Spinal cord (tissue), 9 donors: ENCODE measurements at regions not wholly inside any gene's neighbourhood (a gene's known extent, or its start where the extent isn't known, plus 50 kb on each side); places are given as distances from the start of the nearest gene placed in this dataset.
"Not testable (repeated sequence)": the region's sequence is repeated elsewhere in the genome, so short reads cannot be mapped to it uniquely, and the experiment has no call there.

Experiments used
- DNase-seq, 6 donors: peaks; one replicate each; pipeline versions ENCODE4 v3.0.0 to v3.0.0-alpha.2; 2013 to 2015; ENCODE audit warnings: low spot score in 6 of 6, low read depth in 4 of 6
- H3K27ac ChIP-seq: one replicate; pipeline ENCODE4 v1.5.1; 2013; ENCODE audit warnings: low read depth, low read length, control low read depth
- H3K27me3 ChIP-seq: one replicate; pipeline ENCODE4 v1.6.1; 2013; ENCODE audit warnings: low read length; ENCODE audit not compliant: control insufficient read depth, insufficient read depth
- H3K36me3 ChIP-seq: one replicate; pipeline ENCODE4 v1.6.1; 2013; ENCODE audit warnings: low read length; ENCODE audit not compliant: control insufficient read depth, insufficient read depth
- H3K4me1 ChIP-seq: one replicate; pipeline ENCODE4 v1.6.1; 2013; ENCODE audit warnings: low read length; ENCODE audit not compliant: control insufficient read depth, insufficient read depth
- H3K4me3 ChIP-seq: one replicate; pipeline ENCODE4 v1.5.1; 2013; ENCODE audit warnings: low read depth, low read length, control low read depth
- H3K9me3 ChIP-seq: one replicate; pipeline ENCODE4 v1.6.1; 2013; ENCODE audit warnings: low read length; ENCODE audit not compliant: control insufficient read depth, insufficient read depth
- WGBS: methylation state at CpG from one replicate; pipeline ENCODE4 v1.1.5; 2013; ENCODE audit warnings: missing lambda C conversion rate; ENCODE audit not compliant: insufficient coverage; 5-methylcytosine and 5-hydroxymethylcytosine counted together
- donor health status: healthy.

DNA sequence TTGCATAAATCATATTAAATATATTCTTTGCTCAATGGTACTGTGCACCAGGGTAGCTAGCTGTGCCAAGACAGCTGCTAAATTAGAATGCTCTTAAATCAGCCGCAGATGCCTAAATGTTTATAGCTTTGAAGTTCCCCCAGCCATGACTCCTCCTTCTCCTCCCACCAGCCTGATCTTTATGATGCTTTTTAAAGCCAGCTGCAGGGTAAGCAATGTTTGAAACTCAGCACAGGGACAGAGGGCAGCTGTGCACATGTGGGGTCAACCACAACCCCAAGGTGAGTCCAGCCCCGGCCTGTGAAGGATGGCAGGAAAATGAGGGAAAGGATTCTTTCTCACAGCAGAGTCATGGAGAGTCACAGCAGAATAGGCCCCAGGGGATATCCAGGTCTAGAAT lies 635.7 kb downstream of the UQCRFS1 start:
- Histone ChIP-seq H3K27me3 (no peaks in the 10 kb centered on the region), H3K27ac (no peak overlapping the region), H3K9me3 (no peaks in the 10 kb centered on the region), H3K4me3 (no peak overlapping the region), H3K4me1 (peaks cover 4% of the 10 kb centered on the region), H3K36me3 (no peaks in the 10 kb centered on the region)
- WGBS = 42% methylated on average over 2 of the region's 2 CpGs
- peak in 2 of 6 donors; percentile 14 to 74 for DNase-seq

DNA sequence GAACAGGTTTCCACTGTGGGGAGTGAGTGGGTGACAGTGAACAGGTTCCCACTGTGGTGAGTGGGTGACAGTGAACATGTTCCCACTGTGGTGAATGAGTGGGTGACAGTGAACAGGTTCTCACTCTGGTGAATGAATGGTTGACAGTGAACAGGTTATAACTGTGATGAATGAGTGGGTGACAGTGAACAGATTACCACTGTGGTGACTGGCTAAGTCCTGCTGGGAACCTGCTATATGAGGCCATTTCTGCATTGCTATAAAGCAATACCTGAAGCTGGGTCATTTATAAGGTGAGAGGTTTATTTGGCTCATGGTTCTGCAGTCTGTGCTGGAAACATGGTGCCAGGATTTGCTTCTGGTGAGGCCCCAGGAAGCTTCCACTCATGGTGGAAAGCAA lies 637.1 kb downstream of the UQCRFS1 start:
- no peak overlapping the region for H3K4me3 ChIP-seq
- peaks cover 4% of the 10 kb centered on the region for H3K4me1 ChIP-seq
- H3K27me3 ChIP-seq = no peaks in the 10 kb centered on the region
- no peak for DNase-seq
- H3K27ac ChIP-seq = no peak overlapping the region
- H3K9me3 ChIP-seq = no peaks in the 10 kb centered on the region
- no peaks in the 10 kb centered on the region for H3K36me3 ChIP-seq

DNA sequence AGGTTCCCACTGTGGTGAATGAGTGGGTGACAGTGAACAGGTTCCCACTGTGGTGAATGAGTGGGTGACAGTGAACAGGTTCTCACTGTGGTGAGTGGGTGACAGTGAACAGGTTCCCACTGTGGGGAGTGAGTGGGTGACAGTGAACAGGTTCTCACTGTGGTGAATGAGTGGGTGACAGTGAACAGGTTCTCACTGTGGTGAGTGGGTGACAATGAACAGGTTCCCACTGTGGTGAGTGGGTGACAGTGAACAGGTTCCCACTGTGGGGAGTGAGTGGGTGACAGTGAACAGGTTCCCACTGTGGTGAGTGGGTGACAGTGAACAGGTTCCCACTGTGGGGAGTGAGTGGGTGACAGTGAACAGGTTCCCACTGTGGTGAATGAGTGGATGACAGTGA lies 637.6 kb downstream of the UQCRFS1 start:
- not testable (repeated sequence) for H3K4me1 ChIP-seq, H3K27me3 ChIP-seq, DNase-seq, H3K4me3 ChIP-seq, H3K36me3 ChIP-seq, H3K9me3 ChIP-seq, H3K27ac ChIP-seq

- no peak for DNase-seq
- H3K27me3 ChIP-seq = no peaks in the 10 kb centered on the region
- H3K9me3 ChIP-seq = no peaks in the 10 kb centered on the region
- no peaks in the 10 kb centered on the region for H3K36me3 ChIP-seq
- 93% methylated on average over 3 of the region's 4 CpGs for WGBS
- H3K4me3 ChIP-seq = no peak overlapping the region
- no peak overlapping the region for H3K27ac ChIP-seq
- peaks cover 4% of the 10 kb centered on the region for H3K4me1 ChIP-seq
Observed at GRCh38 chr19:28574212-28574611, 638.7 kb downstream of the UQCRFS1 start.

DNA sequence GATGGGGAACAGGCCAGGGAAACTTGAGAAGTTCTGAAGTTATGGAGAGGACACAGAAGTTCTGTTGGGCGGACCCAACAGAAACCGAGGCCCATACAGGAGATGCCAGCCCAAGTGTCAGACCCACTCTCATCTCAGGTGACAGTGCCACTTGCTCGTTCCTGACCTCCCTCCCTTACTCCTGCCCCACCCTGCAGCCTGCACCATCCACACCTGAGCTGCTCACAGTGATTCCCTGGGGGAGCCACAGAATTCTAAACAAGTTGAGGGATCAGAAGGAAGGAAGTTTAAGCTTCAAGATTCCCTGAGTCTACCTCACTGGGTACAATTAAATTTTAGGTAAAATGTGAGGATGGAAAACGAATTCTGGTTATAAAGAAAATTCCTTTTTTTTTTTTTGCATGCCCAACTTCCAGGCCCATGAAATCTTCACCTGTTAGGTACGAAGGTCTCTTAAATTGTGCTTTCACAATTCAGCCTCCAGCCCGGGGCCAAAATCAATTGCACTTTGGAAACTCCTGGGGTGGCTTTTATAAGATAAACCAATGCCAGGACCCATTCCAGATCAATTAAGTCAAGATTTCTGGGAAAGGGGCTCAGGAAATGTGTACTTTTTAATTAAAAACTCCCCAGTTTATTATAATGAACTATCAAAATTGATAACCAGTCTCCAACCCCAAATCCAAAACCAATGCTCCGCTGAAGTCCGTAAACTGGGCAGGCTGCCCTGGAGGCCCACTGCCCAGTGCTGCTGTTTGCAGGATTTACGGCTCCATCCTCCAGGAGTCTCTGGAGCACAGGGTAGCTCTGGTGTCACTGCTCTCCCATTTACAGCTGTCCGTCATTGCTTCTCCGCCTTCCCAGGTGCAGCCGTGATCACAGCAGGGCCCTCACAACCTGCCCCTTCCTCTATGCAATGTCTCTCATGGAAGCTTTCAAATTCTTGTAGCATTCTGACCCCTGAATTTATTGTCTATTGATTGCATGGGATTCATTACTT lies 643.5 kb downstream of the UQCRFS1 start:
- Histone ChIP-seq H3K36me3 (no peaks in the 10 kb centered on the region), H3K4me1 (no peaks in the 10 kb centered on the region), H3K9me3 (no peaks in the 10 kb centered on the region), H3K27ac (no peak overlapping the region), H3K4me3 (no peak overlapping the region), H3K27me3 (no peaks in the 10 kb centered on the region)
- 63% methylated on average over 4 of the region's 12 CpGs for WGBS
- no peak for DNase-seq

DNA sequence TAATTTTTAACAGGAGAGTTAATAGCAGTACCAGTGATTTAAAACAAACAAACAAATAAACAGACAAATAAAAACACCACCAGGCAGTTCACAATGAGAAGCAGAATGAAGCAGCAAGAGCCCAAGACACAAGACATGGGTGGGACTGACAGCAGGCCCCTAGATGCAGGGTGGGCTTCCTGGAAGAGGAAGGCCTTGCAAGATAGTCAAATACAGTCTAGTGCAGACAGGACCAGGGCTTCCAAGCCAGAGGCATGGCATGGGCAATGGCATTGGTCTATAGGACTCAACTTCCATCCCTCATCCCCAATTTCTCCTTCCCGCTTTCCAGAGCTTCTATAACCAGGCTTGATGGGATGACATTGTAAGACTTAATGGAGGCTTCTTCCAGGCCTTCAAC lies 645.1 kb downstream of the UQCRFS1 start:
- Histone ChIP-seq H3K9me3 (no peaks in the 10 kb centered on the region), H3K27ac (no peak overlapping the region), H3K27me3 (no peaks in the 10 kb centered on the region), H3K4me3 (no peak overlapping the region), H3K36me3 (no peaks in the 10 kb centered on the region), H3K4me1 (no peaks in the 10 kb centered on the region)
- DNase-seq = no peak
- WGBS = 100% methylated on average over 1 of the region's 1 CpG

GRCh38 chr19:28563964-28564921 lies 648.7 kb downstream of the UQCRFS1 start:
- Histone ChIP-seq H3K4me3 (no peak overlapping the region), H3K27ac (no peak overlapping the region), H3K27me3 (no peaks in the 10 kb centered on the region), H3K4me1 (no peaks in the 10 kb centered on the region), H3K36me3 (no peaks in the 10 kb centered on the region), H3K9me3 (no peaks in the 10 kb centered on the region)
- peak in 2 of 6 donors; percentile 30 to 60 for DNase-seq
- WGBS = 61% methylated on average over 9 of the region's 13 CpGs

DNA sequence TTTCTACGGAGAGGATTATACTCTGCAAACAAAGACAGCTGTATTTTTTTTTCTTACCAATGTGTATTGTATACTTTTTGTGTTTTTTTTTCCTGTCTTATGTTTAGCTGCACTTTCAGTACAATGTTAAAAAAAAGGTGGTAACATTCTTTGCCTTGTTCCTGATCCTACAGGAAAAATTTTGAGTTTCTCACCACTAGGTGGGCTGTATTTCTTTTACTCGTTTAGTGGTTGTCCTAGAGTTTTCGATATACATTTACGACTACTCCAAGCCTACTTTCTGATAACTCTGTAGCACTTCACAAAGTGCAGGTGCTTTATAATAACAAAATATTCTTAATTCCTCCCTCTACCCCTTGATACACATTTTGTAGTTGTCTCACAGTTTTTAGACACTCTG lies 652.2 kb downstream of the UQCRFS1 start:
- H3K9me3 ChIP-seq = no peaks in the 10 kb centered on the region
- no peaks in the 10 kb centered on the region for H3K27me3 ChIP-seq
- no peaks in the 10 kb centered on the region for H3K4me1 ChIP-seq
- H3K36me3 ChIP-seq = no peaks in the 10 kb centered on the region
- DNase-seq = no peak
- WGBS = no CpG with 5 or more reads among the region's 4 CpGs
- H3K27ac ChIP-seq = no peak overlapping the region
- H3K4me3 ChIP-seq = no peak overlapping the region

DNA sequence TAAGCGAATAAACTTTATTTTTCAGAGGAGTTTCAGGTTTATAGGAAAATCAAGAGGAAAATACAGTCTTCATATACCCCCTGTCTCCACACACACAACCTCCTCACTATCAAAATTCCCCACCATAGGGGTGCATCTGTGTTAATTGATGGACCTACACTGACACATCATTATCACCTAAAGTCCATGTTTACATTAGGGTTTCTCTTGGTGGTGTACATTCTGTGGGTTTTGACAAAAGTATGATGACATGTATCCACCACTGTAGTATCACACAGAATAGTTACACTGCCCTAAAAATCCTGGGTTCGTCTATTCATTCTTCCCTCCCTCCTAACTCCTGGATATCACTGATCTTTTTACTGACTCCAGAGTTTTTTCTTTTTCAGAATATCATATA lies 654.2 kb downstream of the UQCRFS1 start:
- H3K36me3 ChIP-seq = no peaks in the 10 kb centered on the region
- DNase-seq = no peak
- no peak overlapping the region for H3K4me3 ChIP-seq
- WGBS = no CpG with 5 or more reads among the region's 2 CpGs
- no peaks in the 10 kb centered on the region for H3K4me1 ChIP-seq
- H3K27ac ChIP-seq = no peak overlapping the region
- no peaks in the 10 kb centered on the region for H3K9me3 ChIP-seq
- no peaks in the 10 kb centered on the region for H3K27me3 ChIP-seq
